Skeletal muscle satellite cell (primary cell): ENCODE measurements at regions not wholly inside any gene's neighbourhood (a gene's known extent, or its start where the extent isn't known, plus 50 kb on each side); places are given as distances from the start of the nearest gene placed in this dataset.

Source experiments
- H3K27me3 ChIP-seq: 2 replicates; pipeline ENCODE4 v1.7.0; 2013; ENCODE audit warnings: low read length; ENCODE audit not compliant: control insufficient read depth, insufficient read depth
- H3K36me3 ChIP-seq: 2 replicates; pipeline ENCODE4 v1.7.0; 2013; ENCODE audit warnings: mild to moderate bottlenecking, control low read depth, low read length; ENCODE audit not compliant: insufficient read depth
- H3K4me1 ChIP-seq: 2 replicates; pipeline ENCODE4 v1.7.0; 2013; ENCODE audit warnings: low read length; ENCODE audit not compliant: control insufficient read depth, insufficient read depth
- H3K4me2 ChIP-seq: 2 replicates; pipeline ENCODE4 v1.7.0; 2013; ENCODE audit warnings: mild to moderate bottlenecking, low read length
- H3K4me3 ChIP-seq: 2 replicates; pipeline ENCODE4 v1.7.0; 2013; ENCODE audit warnings: low read length
- H3K9ac ChIP-seq: 2 replicates; pipeline ENCODE4 v1.7.0; 2013; ENCODE audit warnings: mild to moderate bottlenecking, low read depth, low read length, moderate library complexity
- H3K9me3 ChIP-seq: replicated peaks from 2 replicates; pipeline ENCODE4 v1.7.0; 2013; ENCODE audit warnings: mild to moderate bottlenecking, control low read depth, low read length

- H3K4me2 ChIP-seq, result no peak overlapping the region
- peaks cover 37% of the 10 kb centered on the region for H3K4me1 ChIP-seq
- H3K4me3 ChIP-seq, result no peak overlapping the region
- H3K9me3 ChIP-seq, result no peaks in the 10 kb centered on the region
- no peaks in the 10 kb centered on the region for H3K27me3 ChIP-seq
- no peak overlapping the region for H3K9ac ChIP-seq
- no peaks in the 10 kb centered on the region for H3K36me3 ChIP-seq
Observed at GRCh38 chr12:45613855-45614254, 115.7 kb upstream of the ARID2 start.

- Histone ChIP-seq H3K9me3 (no peaks in the 10 kb centered on the region), H3K27me3 (no peaks in the 10 kb centered on the region), H3K4me2 (no peak overlapping the region), H3K4me1 (peaks cover 37% of the 10 kb centered on the region), H3K36me3 (no peaks in the 10 kb centered on the region), H3K4me3 (no peak overlapping the region), H3K9ac (no peak overlapping the region)
Observed at GRCh38 chr12:45615268-45615667, 114.2 kb upstream of the ARID2 start.

- Histone ChIP-seq H3K9me3 (no peaks in the 10 kb centered on the region), H3K4me2 (no peak overlapping the region), H3K4me1 (peaks cover 13% of the 10 kb centered on the region), H3K27me3 (peaks cover 9% of the 10 kb centered on the region), H3K9ac (no peak overlapping the region), H3K4me3 (no peak overlapping the region), H3K36me3 (no peaks in the 10 kb centered on the region)
Observed at GRCh38 chr12:45619736-45620135, 109.8 kb upstream of the ARID2 start.

GRCh38 chr12:45621703-45622102, 107.8 kb upstream of the ARID2 start:
- H3K4me3 ChIP-seq, result no peak overlapping the region

GRCh38 chr12:45622210-45622937, 107.1 kb upstream of the ARID2 start:
- Histone ChIP-seq H3K9ac (no peak overlapping the region), H3K4me1 (no peaks in the 10 kb centered on the region), H3K4me2 (no peak overlapping the region), H3K27me3 (peaks cover 9% of the 10 kb centered on the region), H3K36me3 (no peaks in the 10 kb centered on the region), H3K4me3 (no peak overlapping the region), H3K9me3 (no peaks in the 10 kb centered on the region)

More at GRCh38 chr12:45621703-45622102, 107.8 kb upstream of the ARID2 start:
- Histone ChIP-seq H3K9me3 (no peaks in the 10 kb centered on the region), H3K27me3 (peaks cover 9% of the 10 kb centered on the region), H3K4me2 (no peak overlapping the region), H3K36me3 (no peaks in the 10 kb centered on the region), H3K9ac (no peak overlapping the region), H3K4me1 (no peaks in the 10 kb centered on the region)

GRCh38 chr12:45623221-45623620, 106.3 kb upstream of the ARID2 start:
- H3K4me3 ChIP-seq, result no peak overlapping the region
- H3K9me3 ChIP-seq, result no peaks in the 10 kb centered on the region
- H3K4me2 ChIP-seq, result no peak overlapping the region
- no peak overlapping the region for H3K9ac ChIP-seq
- peaks cover 11% of the 10 kb centered on the region for H3K27me3 ChIP-seq
- H3K36me3 ChIP-seq, result no peaks in the 10 kb centered on the region
- no peaks in the 10 kb centered on the region for H3K4me1 ChIP-seq

GRCh38 chr12:45623940-45624339, 105.6 kb upstream of the ARID2 start:
- Histone ChIP-seq H3K4me2 (no peak overlapping the region), H3K36me3 (no peaks in the 10 kb centered on the region), H3K9me3 (no peaks in the 10 kb centered on the region), H3K27me3 (peaks cover 11% of the 10 kb centered on the region), H3K9ac (no peak overlapping the region), H3K4me1 (no peaks in the 10 kb centered on the region), H3K4me3 (no peak overlapping the region)

GRCh38 chr12:45626965-45627364, 102.5 kb upstream of the ARID2 start:
- H3K9ac ChIP-seq, result no peak overlapping the region
- H3K4me3 ChIP-seq, result no peak overlapping the region
- no peaks in the 10 kb centered on the region for H3K4me1 ChIP-seq
- no peak overlapping the region for H3K4me2 ChIP-seq
- H3K36me3 ChIP-seq, result no peaks in the 10 kb centered on the region
- no peaks in the 10 kb centered on the region for H3K9me3 ChIP-seq
- H3K27me3 ChIP-seq, result peaks cover 7% of the 10 kb centered on the region

GRCh38 chr12:45627407-45628069, 102.0 kb upstream of the ARID2 start:
- Histone ChIP-seq H3K27me3 (peaks cover 7% of the 10 kb centered on the region), H3K4me1 (no peaks in the 10 kb centered on the region), H3K9me3 (no peaks in the 10 kb centered on the region), H3K4me2 (no peak overlapping the region), H3K4me3 (no peak overlapping the region), H3K9ac (no peak overlapping the region), H3K36me3 (no peaks in the 10 kb centered on the region)

- Histone ChIP-seq H3K36me3 (no peaks in the 10 kb centered on the region), H3K9ac (no peak overlapping the region), H3K27me3 (peaks cover 7% of the 10 kb centered on the region), H3K9me3 (no peaks in the 10 kb centered on the region), H3K4me3 (no peak overlapping the region), H3K4me2 (no peak overlapping the region), H3K4me1 (no peaks in the 10 kb centered on the region)
Observed at GRCh38 chr12:45629292-45629691, 100.2 kb upstream of the ARID2 start.

- no peaks in the 10 kb centered on the region for H3K36me3 ChIP-seq
- peaks cover 13% of the 10 kb centered on the region for H3K4me1 ChIP-seq
- H3K4me2 ChIP-seq, result no peak overlapping the region
- H3K27me3 ChIP-seq, result peaks cover 5% of the 10 kb centered on the region
- no peak overlapping the region for H3K9ac ChIP-seq
- H3K4me3 ChIP-seq, result no peak overlapping the region
- no peaks in the 10 kb centered on the region for H3K9me3 ChIP-seq
Observed at GRCh38 chr12:45633733-45634132, 95.8 kb upstream of the ARID2 start.
